CD4-positive, alpha-beta T cell treated with Interleukin-1 beta for 1 hour (primary cell): ENCODE measurements at regions not wholly inside any gene's neighbourhood (a gene's known extent, or its start where the extent isn't known, plus 50 kb on each side); places are given as distances from the start of the nearest gene placed in this dataset.
"Not testable (repeated sequence)": the region's sequence is repeated elsewhere in the genome, so short reads cannot be mapped to it uniquely, and the experiment has no call there.

Source experiments
- DNase-seq, 2 donors: peaks; one replicate each; pipeline ENCODE4 v3.0.0-alpha.2; 2020 to 2022

GRCh38 chr12:127760996-127761395, 506.0 kb upstream of the TMEM132C start:
- no peak for DNase-seq

- no peak for DNase-seq
Observed at GRCh38 chr12:127761880-127762279, 505.1 kb upstream of the TMEM132C start.

GRCh38 chr12:127767656-127768055, 499.3 kb upstream of the TMEM132C start:
- DNase-seq, result no peak

GRCh38 chr12:127770118-127770517, 496.9 kb upstream of the TMEM132C start:
- no peak for DNase-seq

- no peak for DNase-seq
Observed at GRCh38 chr12:127771546-127771945, 495.4 kb upstream of the TMEM132C start.

GRCh38 chr12:127773520-127773919, 493.4 kb upstream of the TMEM132C start:
- DNase-seq, result no peak

GRCh38 chr12:127774828-127775227, 492.1 kb upstream of the TMEM132C start:
- DNase-seq, result no peak

- DNase-seq, result no peak
Observed at GRCh38 chr12:127779301-127780045, 487.5 kb upstream of the TMEM132C start.

GRCh38 chr12:127780881-127781280, 486.1 kb upstream of the TMEM132C start:
- DNase-seq, result no peak

- no peak for DNase-seq
Observed at GRCh38 chr12:127781336-127781735, 485.6 kb upstream of the TMEM132C start.

GRCh38 chr12:127785540-127785939, 481.4 kb upstream of the TMEM132C start:
- no peak for DNase-seq

- no peak for DNase-seq
Observed at GRCh38 chr12:127785986-127786590, 480.9 kb upstream of the TMEM132C start.

- DNase-seq, result no peak
Observed at GRCh38 chr12:127787544-127787943, 479.4 kb upstream of the TMEM132C start.

- DNase-seq, result no peak
Observed at GRCh38 chr12:127790376-127790775, 476.6 kb upstream of the TMEM132C start.

GRCh38 chr12:127791217-127791616, 475.8 kb upstream of the TMEM132C start:
- no peak for DNase-seq

GRCh38 chr12:127797918-127798317, 469.1 kb upstream of the TMEM132C start:
- DNase-seq, result no peak

GRCh38 chr12:127802271-127802670, 464.7 kb upstream of the TMEM132C start:
- DNase-seq, result no peak

- no peak for DNase-seq
Observed at GRCh38 chr12:127803545-127803944, 463.4 kb upstream of the TMEM132C start.

- no peak for DNase-seq
Observed at GRCh38 chr12:127809275-127809674, 457.7 kb upstream of the TMEM132C start.

GRCh38 chr12:127810041-127810440, 456.9 kb upstream of the TMEM132C start:
- no peak for DNase-seq

GRCh38 chr12:127810459-127810858, 456.5 kb upstream of the TMEM132C start:
- DNase-seq, result not testable (repeated sequence)

- no peak for DNase-seq
Observed at GRCh38 chr12:127811988-127812387, 455.0 kb upstream of the TMEM132C start.

GRCh38 chr12:127813147-127813546, 453.8 kb upstream of the TMEM132C start:
- DNase-seq, result no peak

- no peak for DNase-seq
Observed at GRCh38 chr12:127819056-127819455, 447.9 kb upstream of the TMEM132C start.

- DNase-seq, result no peak
Observed at GRCh38 chr12:127820271-127820670, 446.7 kb upstream of the TMEM132C start.
